Ishikawa (cell line): ENCODE measurements at regions not wholly inside any gene's neighbourhood (a gene's known extent, or its start where the extent isn't known, plus 50 kb on each side); places are given as distances from the start of the nearest gene placed in this dataset.

Experiments
- RAD21 ChIP-seq: IDR thresholded peaks from 2 replicates; pipeline ENCODE4 v1.6.1; 2012; ENCODE audit warnings: low read depth

- peak; percentile 19; the same call in 1 of the 2 replicates for TF ChIP-seq RAD21
Measured at GRCh38 chr10:133785846-133786602, 159.4 kb upstream of the FRG2B start.
